ENCODE measurements at regions not wholly inside any gene's neighbourhood (a gene's known extent, or its start where the extent isn't known, plus 50 kb on each side); places are given as distances from the start of the nearest gene placed in this dataset.
"Not testable (repeated sequence)": the region's sequence is repeated elsewhere in the genome, so short reads cannot be mapped to it uniquely, and the experiment has no call there.

GRCh38 chr6:154638369-154638768, 94.8 kb upstream of the SCAF8 start:
- TF ChIP-seq, protein P1, sequence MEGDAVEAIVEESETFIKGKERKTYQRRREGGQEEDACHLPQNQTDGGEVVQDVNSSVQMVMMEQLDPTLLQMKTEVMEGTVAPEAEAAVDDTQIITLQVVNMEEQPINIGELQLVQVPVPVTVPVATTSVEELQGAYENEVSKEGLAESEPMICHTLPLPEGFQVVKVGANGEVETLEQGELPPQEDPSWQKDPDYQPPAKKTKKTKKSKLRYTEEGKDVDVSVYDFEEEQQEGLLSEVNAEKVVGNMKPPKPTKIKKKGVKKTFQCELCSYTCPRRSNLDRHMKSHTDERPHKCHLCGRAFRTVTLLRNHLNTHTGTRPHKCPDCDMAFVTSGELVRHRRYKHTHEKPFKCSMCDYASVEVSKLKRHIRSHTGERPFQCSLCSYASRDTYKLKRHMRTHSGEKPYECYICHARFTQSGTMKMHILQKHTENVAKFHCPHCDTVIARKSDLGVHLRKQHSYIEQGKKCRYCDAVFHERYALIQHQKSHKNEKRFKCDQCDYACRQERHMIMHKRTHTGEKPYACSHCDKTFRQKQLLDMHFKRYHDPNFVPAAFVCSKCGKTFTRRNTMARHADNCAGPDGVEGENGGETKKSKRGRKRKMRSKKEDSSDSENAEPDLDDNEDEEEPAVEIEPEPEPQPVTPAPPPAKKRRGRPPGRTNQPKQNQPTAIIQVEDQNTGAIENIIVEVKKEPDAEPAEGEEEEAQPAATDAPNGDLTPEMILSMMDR (IDR thresholded peaks at IDR 0.05; ENCODE audit: low read depth, low read length, missing control alignments) = no peak
- H3K4me3 ChIP-seq (replicated peaks; ENCODE audit: low read depth, low read length) = no peak overlapping the region

DNA sequence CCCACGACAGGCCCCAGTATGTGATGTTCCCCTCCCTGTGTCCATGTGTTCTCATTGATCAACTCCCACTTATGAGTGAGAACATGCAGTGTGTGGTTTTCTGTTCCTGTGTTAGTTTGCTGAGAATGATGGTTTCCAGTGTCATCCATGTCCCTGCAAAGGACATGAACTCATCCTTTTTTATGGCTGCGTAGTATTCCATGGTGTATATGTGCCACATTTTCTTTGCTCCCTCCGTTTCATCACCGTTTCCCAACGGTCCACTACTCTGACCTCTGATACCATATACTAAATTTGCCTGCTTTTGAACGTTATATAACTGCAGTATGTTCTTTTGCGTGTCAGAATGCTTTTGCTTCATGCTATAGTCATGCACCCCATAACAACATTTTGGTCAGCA, 94.0 kb upstream of the SCAF8 start:
- DNase-seq (ENCODE audit: extremely low read depth, low read depth); H3K4me3 ChIP-seq (replicated peaks; ENCODE audit: low read depth, low read length): not testable (repeated sequence)

More at GRCh38 chr6:154638369-154638768, 94.8 kb upstream of the SCAF8 start:
- DNase-seq (ENCODE audit: extremely low read depth, low read depth) = no peak

GRCh38 chr6:154648188-154648887, 84.9 kb upstream of the SCAF8 start:
- H3K4me3 ChIP-seq (replicated peaks; ENCODE audit: low read depth, low read length) = no peak overlapping the region
- TF ChIP-seq, protein P1 (IDR thresholded peaks at IDR 0.05; ENCODE audit: low read depth, low read length, missing control alignments) = no peak
- DNase-seq (ENCODE audit: extremely low read depth, low read depth) = no peak

DNA sequence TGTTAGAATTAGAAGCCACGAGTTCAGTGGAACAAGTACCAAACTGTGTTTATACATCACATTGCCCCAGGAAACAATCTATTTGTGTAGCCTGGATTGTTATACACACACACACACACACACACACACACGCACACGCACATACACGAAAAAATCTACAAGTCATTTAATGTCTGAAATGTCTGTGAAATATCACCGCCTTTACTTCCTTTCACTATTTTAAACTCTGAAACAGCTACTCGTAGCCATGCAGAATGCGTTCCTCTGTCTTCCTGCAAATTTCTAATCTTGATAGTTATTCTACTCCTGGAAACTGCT, 84.4 kb upstream of the SCAF8 start:
- H3K4me3 ChIP-seq (replicated peaks; ENCODE audit: low read depth, low read length) = no peak overlapping the region
- TF ChIP-seq, protein P1 (IDR thresholded peaks at IDR 0.05; ENCODE audit: low read depth, low read length, missing control alignments) = no peak
- DNase-seq (ENCODE audit: extremely low read depth, low read depth) = no peak

DNA sequence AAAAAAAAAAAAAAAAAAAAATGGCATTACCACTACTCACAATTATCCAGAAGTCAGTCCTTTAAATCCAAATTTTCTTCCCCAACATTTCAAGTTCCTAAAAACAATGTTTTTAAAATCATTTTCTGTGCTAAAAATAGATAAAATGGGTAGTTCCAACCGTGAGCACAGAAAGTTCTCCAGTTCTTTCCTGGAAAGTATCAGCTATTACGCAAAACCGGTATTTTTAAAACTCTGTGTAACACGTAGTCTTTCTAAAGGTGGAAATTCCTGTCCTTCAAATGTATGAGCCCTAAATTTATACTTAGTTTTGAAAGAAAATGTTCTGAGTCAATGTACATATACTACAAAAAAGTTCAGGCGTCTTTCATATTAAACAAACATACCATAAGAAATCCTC, 83.5 kb upstream of the SCAF8 start:
- TF ChIP-seq, protein P1 (IDR thresholded peaks at IDR 0.05; ENCODE audit: low read depth, low read length, missing control alignments) = no peak
- H3K4me3 ChIP-seq (replicated peaks; ENCODE audit: low read depth, low read length) = no peak overlapping the region
- no peak for DNase-seq (ENCODE audit: extremely low read depth, low read depth)

DNA sequence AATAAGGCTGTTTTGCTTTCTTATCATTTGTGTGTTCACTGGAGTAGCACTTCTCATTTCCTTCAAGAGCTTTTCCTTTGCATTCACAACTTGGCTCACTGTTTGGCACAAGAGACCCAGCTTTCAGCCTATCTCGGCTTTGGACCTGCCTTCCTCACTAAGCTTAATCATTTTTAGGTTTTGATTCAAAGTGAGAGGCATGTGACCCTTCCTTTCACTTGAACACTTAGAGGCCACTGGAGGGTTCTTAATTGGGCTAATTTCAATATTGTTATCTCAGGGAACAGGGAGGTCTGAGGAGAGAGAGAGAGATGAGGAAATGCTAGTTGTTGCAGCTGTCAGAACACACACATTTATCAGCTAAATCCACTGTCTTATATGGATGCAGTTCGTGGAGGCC, 82.9 kb upstream of the SCAF8 start:
- no peak for DNase-seq (ENCODE audit: extremely low read depth, low read depth)
- no peak overlapping the region for H3K4me3 ChIP-seq (replicated peaks; ENCODE audit: low read depth, low read length)
- TF ChIP-seq, protein P1 (IDR thresholded peaks at IDR 0.05; ENCODE audit: low read depth, low read length, missing control alignments) = no peak

DNA sequence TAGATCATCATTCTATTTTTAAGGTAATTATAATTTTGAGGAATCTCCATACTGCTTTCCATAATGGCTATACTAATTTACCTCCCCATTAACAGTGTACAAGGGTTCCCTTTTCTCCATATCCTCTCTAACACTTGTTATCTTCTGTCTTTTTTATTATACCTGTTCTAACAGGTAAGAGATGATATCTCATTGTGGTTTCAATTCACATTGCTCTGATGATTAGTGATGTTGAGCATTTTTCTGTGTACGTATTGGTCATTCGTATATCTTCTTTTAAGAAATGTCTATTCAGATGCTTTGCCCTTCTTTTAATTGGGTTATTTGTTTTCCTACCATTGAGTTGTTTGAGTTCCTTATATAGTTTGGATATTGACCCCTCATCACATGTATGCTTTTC, 81.6 kb upstream of the SCAF8 start:
- TF ChIP-seq, protein P1 (IDR thresholded peaks at IDR 0.05; ENCODE audit: low read depth, low read length, missing control alignments) = no peak
- DNase-seq (ENCODE audit: extremely low read depth, low read depth) = no peak
- no peak overlapping the region for H3K4me3 ChIP-seq (replicated peaks; ENCODE audit: low read depth, low read length)
